GM19395 (cell line): ENCODE measurements at regions not wholly inside any gene's neighbourhood (a gene's known extent, or its start where the extent isn't known, plus 50 kb on each side); places are given as distances from the start of the nearest gene placed in this dataset.

Experiments used
- ATAC-seq: cut with Tn5 transposase; IDR thresholded peaks from one replicate; pipeline ENCODE4 v1.9.1; 2021; ENCODE audit warnings: mild to moderate bottlenecking, moderate library complexity; ENCODE audit not compliant: unreplicated experiment

DNA sequence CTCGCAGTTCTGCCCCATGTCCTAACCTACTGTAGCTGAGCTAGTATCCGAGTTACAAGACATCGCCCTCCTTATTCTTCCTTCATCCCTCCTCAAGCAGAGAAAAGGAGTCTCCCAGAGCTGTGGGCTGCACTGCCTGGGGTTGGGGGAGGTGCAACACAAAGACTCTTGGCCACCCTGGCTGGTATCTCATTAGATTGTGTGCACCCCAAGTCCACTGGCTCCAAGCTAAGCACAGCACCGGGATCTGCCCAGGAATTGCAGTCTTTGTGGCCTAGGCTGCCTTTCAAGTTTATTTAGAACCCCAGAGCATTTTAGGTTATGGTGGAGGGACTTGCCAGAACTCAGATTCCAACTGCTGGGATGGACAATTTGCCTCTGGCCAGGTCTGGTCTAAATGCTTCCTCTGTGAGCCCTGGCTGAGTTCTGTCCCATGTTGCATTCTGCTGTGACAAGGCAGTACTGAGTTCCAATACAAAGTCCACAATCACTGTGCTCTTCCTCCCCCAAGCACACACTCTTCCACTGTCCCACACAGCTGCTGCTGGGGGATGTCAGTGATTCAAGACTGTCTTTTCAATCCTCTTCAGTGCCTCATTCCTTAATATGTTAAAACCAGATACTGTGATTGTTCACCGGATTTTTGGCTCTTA, 169.6 kb upstream of the CLEC14A start:
- ATAC-seq: no peak

GRCh38 chr14:38420048-38420447, 164.2 kb upstream of the CLEC14A start:
- no peak for ATAC-seq

- ATAC-seq: no peak
Measured at GRCh38 chr14:38419579-38419978, 163.7 kb upstream of the CLEC14A start.

DNA sequence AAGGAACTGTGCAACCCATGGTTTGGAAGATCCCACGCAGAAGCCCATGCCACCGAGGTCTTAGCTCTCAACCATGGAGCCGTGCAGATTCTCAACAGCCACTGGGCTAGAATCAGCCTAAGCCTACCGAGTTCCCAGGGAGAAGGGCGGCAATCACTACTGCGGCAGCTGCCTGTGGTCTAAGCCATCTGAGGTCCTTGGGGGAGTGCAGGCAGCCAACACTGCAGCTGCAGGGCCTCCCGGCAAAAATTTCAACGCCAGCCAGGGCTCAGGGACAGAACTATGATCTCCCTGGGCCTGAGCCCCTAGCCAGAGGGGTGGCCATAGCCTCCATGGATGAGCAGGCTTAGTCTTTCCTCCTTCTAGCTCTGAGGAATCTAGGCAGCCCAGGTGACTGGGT, 156.8 kb upstream of the CLEC14A start:
- no peak for ATAC-seq

GRCh38 chr14:38410442-38410841, 154.5 kb upstream of the CLEC14A start:
- no peak for ATAC-seq

- no peak for ATAC-seq
Measured at GRCh38 chr14:38409071-38409705, 153.3 kb upstream of the CLEC14A start.

GRCh38 chr14:38405851-38406635, 150.2 kb upstream of the CLEC14A start:
- no peak for ATAC-seq

DNA sequence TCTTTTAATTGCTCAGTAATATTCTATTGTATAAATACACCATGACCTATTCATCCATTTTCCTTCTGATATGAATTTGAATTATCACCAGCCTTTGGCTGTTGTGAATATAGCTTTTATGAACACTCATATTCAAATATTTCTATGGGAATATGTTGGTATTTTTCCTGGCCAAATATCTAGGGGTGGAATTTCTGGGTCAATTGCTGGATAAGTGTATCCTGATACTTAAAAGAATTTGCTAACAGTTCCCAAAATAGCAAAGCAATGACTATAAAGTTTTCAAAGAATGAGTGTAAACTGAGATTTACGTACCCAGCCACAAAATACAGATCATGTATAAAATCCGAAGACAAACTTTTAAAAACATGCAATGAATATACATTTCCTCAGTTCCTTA, 148.7 kb upstream of the CLEC14A start:
- no peak for ATAC-seq

DNA sequence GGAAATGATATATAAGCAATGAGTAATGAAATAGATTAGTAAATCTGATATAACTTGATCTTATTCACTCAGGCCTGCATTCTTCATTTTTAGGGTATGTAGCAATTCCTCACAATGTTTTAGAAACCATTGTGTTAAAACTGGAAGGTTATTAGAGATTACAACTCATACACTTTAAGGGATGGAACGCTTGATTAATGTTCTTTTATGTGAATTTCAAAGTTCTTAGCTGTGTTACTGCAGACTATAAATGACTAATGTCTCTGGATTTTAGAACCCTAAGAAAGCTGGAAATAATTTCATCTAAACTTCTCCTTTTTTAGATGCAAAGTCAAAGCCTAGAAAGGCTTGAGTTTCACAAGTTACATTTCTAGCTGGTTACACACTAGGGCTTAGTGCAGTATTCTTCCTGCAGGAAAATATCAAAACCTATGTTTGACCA, 148.2 kb upstream of the CLEC14A start:
- ATAC-seq: no peak

DNA sequence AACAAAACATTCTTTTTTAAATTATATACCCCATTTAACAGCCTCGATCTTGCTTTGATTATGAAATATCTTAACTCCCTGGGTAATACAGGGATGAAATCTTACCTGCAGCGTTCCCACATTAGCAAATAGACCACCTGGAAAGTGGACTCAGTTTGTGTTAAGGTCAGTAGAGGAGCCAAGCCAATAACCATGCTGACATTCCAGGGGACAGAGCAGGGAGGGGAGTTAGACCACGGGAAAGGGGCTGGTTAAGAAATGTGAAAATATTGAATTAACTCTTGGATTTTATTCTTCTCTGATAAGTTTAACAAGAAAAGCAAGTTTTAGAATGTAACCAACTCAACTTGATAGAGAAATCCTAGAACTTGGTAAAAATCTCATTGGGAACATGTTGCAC, 144.9 kb upstream of the CLEC14A start:
- no peak for ATAC-seq

- no peak for ATAC-seq
Measured at GRCh38 chr14:38399652-38400051, 143.8 kb upstream of the CLEC14A start.

DNA sequence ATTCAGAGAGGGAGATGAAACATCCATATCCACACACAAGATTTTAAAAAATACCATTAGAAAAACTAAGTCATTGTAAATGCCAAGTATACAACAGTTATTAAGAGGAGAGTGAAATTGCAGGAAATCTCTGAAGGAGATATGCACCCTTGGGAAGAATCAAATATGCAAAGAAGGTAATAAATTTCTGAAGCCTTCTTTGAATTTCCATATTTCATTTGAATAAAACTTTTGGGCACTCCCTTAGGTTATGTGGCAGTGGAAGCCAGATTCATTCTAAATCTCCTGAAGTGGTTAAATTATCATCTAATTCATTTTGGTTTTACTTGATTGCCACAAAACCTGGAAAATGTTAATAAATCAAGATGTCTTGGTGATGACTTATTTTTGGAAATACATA, 138.9 kb upstream of the CLEC14A start:
- ATAC-seq: no peak

- no peak for ATAC-seq
Measured at GRCh38 chr14:38394064-38394463, 138.2 kb upstream of the CLEC14A start.

DNA sequence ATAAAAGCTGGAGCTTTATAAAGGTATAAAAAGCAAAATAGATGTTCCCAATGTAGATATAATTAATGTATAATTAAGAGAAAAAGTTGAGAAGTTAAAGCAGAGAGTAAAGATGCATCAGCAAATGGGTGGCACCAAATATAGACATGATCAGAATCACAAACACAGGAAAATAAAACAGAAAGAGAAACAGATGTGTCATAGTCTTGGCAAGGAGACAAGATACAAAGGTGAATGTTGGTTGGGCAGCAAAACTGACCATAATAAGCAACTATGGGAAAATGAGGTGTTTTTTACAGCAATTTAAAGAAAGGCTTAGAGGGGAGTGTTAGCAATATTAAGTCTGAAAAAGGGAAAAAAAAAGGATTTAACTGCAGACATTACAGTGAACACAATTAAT, 135.4 kb upstream of the CLEC14A start:
- ATAC-seq: no peak

- no peak for ATAC-seq
Measured at GRCh38 chr14:38389681-38390080, 133.8 kb upstream of the CLEC14A start.

DNA sequence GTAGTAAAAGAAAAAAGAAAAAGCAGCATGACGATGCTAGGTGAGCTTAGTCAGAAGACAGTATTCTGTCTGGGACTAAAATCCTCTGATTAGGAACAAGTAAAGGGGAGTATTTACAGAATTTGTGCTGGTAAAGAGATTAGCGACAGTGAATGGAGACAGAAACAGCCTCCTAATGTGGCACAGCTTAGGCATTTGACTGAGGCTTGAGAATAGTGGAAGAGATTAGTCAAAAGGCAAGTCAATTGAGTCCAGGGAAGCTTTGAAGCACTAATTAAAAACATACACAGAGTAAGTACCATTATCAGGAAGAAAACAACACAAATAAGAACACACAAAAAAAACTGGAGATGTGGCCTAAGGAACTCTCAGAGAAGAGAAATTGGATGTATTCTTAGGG, 131.9 kb upstream of the CLEC14A start:
- no peak for ATAC-seq

DNA sequence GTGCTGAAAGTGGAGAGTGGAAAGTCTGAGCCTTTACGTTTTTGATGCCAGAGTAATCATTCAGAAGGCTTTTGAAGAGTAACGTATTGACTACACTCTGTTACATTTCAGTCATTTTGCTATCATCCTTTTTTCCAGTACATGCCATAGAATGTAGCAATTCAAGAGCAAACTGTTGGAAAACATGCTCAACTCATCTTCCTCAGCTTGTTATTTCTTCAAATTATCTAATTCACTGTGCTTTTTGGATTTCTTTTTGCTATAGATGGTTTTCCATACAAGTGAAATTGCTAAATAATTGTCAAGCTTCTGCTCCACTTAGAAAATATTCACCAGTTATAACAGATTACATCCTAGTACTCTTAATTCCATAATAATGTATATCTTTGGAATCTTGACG, 129.9 kb upstream of the CLEC14A start:
- ATAC-seq: no peak

DNA sequence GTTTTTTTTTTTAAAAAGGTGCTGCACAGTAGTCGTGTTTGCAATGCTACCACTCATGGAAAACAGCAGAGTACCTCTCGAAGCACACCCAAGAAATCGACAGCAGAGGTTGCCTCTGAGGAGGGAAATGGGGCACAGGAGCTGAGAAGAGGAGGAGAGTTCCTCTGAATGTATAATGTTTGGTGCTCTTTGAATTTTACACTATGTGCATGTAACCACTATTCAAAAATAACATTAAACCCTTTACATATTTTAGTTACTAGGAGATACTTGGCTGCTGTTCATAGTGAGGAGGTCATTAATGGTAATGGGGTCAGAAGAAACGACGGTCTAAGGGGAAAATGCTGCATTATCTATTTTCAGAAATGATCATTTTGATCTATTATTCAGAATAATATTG, 129.4 kb upstream of the CLEC14A start:
- no peak for ATAC-seq

DNA sequence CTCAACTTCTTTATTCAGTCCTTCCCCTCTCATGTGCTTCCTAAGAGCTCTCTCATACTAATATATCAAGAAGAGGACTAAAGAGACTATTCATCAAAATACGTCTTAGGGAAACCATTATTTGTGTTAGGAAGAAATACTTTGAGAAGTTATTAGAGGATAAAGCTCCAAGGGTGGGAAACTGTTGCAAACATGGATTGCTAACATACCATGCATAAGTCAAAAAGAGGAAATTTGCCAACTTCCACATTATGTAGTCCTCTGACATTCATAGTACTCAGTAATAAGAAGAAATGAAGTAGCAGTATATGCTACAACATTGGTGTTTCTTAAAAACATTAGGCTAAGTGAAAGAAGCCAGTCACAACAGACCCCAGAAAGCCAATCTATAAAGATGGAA, 128.8 kb upstream of the CLEC14A start:
- no peak for ATAC-seq

GRCh38 chr14:38367922-38368321, 112.0 kb upstream of the CLEC14A start:
- ATAC-seq: no peak

- no peak for ATAC-seq
Measured at GRCh38 chr14:38366374-38366773, 110.5 kb upstream of the CLEC14A start.

DNA sequence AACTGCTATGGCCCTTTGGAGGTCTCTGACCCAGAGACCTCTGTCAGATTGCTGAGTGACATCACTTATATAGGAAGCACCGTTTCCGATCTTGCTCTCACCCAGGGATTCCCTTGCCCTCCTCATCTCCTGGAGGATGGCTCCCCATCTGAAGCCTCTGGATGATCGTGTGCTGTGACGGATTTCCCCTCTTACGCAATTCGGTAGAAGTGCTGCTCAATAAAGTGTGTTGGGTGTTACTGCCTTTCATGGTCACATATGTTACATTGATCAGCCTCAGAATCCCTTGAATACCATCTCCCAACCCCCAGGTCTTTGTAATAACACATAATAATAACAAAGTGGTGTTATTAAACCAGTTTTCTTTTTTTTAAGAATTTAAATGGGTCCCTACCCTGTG, 107.3 kb upstream of the CLEC14A start:
- no peak for ATAC-seq
